Muscle layer of duodenum (tissue), 2 donors: ENCODE measurements at regions not wholly inside any gene's neighbourhood (a gene's known extent, or its start where the extent isn't known, plus 50 kb on each side); places are given as distances from the start of the nearest gene placed in this dataset.

Experiments
- H3K27ac ChIP-seq: one replicate; pipeline ENCODE4 v1.7.0; 2013; ENCODE audit warnings: mild to moderate bottlenecking, low read length
- H3K27me3 ChIP-seq: one replicate; pipeline ENCODE4 v1.7.0; 2013; ENCODE audit warnings: low read depth, mild to moderate bottlenecking, control low read depth, low read length
- H3K36me3 ChIP-seq, 2 donors: one replicate each; pipeline ENCODE4 v1.7.0; 2013; ENCODE audit warnings: low read length in 2 of 2, control low read depth in 1 of 2, mild to moderate bottlenecking in 1 of 2; ENCODE audit not compliant: insufficient read depth in 2 of 2, control insufficient read depth in 1 of 2
- H3K4me1 ChIP-seq, 2 donors: one replicate each; pipeline ENCODE4 v1.7.0; 2013; ENCODE audit warnings: low read length in 2 of 2, mild to moderate bottlenecking in 2 of 2, control low read depth in 1 of 2, moderate library complexity in 1 of 2; ENCODE audit not compliant: insufficient read depth in 2 of 2, control insufficient read depth in 1 of 2
- H3K4me3 ChIP-seq, 2 donors: one replicate each; pipeline ENCODE4 v1.7.0; 2013; ENCODE audit warnings: low read length in 2 of 2, low read depth in 1 of 2, mild to moderate bottlenecking in 1 of 2
- H3K9me3 ChIP-seq, 2 donors: one replicate each; pipeline ENCODE4 v1.7.0; 2013; ENCODE audit warnings: low read length in 2 of 2, control low read depth in 1 of 2, mild to moderate bottlenecking in 1 of 2; ENCODE audit not compliant: control insufficient read depth in 1 of 2
- donor health status: healthy.

DNA sequence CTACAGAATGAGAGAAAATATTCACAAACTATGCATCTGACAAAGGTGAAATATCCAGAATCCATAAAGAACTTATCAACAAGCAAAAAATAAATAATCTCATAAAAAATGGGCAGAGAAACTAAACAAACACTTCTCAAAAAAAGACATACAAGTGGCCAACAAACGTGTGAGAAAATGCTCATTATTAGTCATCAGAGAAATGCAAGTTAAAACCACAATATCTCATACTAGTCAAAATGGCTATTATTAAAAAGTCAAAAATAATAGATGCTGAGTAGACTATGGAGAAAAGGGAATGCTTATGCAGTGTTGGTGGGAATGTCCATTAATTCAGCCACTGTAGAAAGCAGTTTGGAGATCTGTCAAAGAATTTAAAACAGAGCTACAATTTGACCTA, 533.3 kb downstream of the TMA16 start:
- no peaks in the 10 kb centered on the region for H3K27me3 ChIP-seq
- no peaks in the 10 kb centered on the region for H3K4me1 ChIP-seq
- no peak overlapping the region for H3K4me3 ChIP-seq
- H3K36me3 ChIP-seq, result no peaks in the 10 kb centered on the region
- peaks cover 0 to 13% of the 10 kb centered on the region in 2 donors for H3K9me3 ChIP-seq
- H3K27ac ChIP-seq, result no peak overlapping the region

DNA sequence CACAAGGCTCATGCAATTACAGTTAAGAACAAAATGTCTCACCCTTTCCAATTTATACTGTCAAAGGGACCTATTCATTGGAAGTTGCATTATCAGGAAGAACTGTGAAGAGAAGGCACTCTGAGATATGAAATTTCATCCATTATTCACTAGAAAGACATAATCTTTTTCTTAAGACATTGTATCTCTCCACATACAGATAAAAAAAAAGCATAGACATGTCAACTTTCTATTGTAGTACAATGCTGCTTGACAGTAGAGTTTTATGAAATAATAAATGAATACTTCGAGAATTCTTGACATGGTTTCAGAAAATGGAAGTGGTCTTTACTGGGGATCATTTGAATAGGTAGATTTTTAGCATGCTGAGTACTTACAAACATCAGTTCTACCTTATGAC, 545.0 kb downstream of the TMA16 start:
- no peaks in the 10 kb centered on the region for H3K27me3 ChIP-seq
- H3K4me1 ChIP-seq, result no peaks in the 10 kb centered on the region
- H3K27ac ChIP-seq, result no peak overlapping the region
- H3K36me3 ChIP-seq, result no peaks in the 10 kb centered on the region
- peaks cover 0 to 7% of the 10 kb centered on the region in 2 donors for H3K9me3 ChIP-seq
- no peak overlapping the region for H3K4me3 ChIP-seq

DNA sequence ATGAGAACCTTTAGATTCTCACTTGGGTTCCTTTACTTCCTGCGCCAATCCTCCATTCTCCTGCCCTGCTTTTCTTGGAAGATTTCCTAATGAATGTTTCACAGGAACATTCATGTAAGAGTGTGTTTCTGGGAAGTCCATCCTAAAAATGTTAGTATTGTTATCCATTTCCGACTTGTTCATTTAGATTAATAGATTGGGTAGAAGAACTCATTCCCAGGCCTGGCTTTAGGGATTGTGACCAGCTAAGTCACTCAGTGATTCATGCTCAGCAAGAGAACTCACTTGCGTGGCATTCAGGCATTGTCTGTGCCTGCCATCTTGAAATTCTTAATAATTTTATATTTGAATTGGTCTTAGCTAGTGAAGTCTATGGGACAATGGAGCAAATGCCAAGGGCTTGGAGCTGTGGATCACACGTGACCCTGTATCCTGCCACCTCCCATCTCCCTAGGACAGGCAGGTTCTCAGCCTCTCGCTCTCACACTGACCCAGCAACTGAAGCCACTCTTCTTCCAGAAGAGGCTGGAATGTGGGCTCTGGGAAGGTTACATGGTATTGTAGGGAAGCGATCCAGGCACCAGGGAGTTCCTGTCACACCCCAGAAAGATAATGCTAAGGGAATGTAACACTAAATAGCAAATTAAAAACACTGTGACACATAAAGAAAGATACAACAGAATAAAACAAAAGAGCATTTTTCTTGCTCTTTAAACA, 562.1 kb downstream of the TMA16 start:
- H3K4me3 ChIP-seq, result no peak overlapping the region
- no peaks in the 10 kb centered on the region for H3K9me3 ChIP-seq
- H3K27ac ChIP-seq, result no peak overlapping the region
- H3K4me1 ChIP-seq, result no peaks in the 10 kb centered on the region
- no peaks in the 10 kb centered on the region for H3K36me3 ChIP-seq
- H3K27me3 ChIP-seq, result no peaks in the 10 kb centered on the region

DNA sequence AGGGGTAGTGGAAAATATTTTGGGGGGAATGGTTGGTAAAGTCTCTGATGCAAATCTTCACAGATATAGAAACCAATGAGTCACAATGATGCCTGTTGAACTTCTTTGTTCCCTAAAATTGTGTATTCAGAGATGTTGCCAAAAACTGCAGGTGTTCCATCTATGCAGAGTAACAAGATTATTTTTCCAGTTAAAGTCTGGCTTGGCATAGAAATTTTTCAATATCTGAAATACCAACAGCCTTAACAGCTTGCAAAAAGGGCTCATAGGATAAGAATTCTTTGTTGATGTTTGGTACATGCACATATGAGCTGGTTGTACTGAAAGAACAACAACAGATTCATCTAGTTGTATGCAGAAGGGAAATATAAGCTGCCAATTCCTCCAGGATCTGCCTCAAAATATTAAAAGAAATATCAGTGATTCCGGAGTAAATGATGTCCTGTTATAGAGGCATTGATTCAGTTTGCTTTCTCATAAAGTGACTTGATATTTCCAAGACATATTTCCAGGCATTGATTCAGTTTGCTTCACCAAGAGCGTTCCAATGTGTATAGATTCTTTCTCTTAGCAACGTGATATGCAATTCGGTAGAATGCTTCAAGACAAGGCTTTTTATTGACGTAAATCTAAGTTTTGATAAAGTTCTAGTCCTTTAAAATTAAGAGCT, 564.4 kb downstream of the TMA16 start:
- Histone ChIP-seq H3K9me3 (no peaks in the 10 kb centered on the region), H3K27ac (no peak overlapping the region), H3K36me3 (no peaks in the 10 kb centered on the region), H3K27me3 (no peaks in the 10 kb centered on the region), H3K4me3 (no peak overlapping the region), H3K4me1 (no peaks in the 10 kb centered on the region)

DNA sequence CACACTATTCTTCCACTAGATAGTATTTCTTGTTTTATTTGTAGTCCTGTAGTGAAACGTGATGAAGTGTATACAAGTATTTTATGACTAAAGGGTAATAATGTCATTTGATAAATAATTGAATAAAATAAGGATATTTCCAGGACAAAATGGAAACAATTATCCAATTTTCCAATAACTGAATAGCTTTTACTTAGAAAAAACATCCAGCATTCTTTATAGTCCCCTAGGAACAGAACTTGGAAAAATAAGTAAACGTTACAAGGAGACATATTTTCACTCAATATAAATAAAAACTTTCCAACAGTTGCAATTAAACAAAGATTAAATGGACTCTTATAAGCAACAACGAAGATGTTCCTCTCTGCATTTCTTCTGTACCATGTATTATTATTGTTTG, 566.0 kb downstream of the TMA16 start:
- Histone ChIP-seq H3K36me3 (no peaks in the 10 kb centered on the region), H3K4me3 (no peak overlapping the region), H3K9me3 (no peaks in the 10 kb centered on the region), H3K27ac (no peak overlapping the region), H3K27me3 (no peaks in the 10 kb centered on the region), H3K4me1 (no peaks in the 10 kb centered on the region)

DNA sequence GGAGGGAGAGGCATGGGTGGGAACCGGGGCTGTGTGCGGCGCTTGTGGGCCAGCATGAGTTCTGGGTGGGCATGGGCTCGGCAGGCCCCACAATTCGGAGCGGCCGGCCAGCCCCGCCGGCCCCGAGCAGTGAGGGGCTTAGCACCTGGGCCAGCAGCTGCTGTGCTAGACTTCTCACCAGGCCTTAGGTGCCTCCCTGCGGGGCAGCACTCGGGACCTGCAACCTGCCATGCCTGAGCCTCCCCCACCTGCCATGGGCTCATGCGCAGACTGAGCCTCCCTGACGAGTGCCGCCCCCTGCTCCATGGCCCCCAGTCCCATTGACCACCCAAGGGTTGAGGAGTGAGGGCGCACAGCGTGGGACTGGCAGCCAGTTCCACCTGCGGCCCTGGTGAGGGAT, 573.9 kb downstream of the TMA16 start:
- H3K9me3 ChIP-seq, result peaks cover 0 to 24% of the 10 kb centered on the region in 2 donors
- no peaks in the 10 kb centered on the region for H3K36me3 ChIP-seq
- H3K27ac ChIP-seq, result no peak overlapping the region
- H3K4me1 ChIP-seq, result no peaks in the 10 kb centered on the region
- peak overlapping the region in 1 of 2 donors; percentile 19 for H3K4me3 ChIP-seq
- H3K27me3 ChIP-seq, result no peaks in the 10 kb centered on the region

DNA sequence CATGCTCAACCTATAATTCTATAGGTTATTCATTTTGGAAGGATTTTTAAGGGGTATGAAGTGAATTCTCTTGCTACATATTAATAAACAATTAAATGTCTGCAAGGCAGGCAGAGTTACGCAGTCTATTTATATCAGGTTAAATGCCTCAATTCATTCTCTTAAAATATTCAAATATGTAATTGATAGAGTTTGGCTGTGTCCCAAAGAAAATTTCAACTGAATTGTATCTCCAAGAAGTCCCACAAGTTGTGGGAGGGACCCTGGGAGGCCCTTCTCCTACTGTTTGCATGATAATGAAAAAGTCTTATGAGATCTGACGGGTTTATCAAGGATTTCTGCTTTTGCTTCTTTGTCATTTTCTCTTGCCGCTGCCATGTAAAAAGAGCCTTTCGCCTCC, 576.1 kb downstream of the TMA16 start:
- Histone ChIP-seq H3K9me3 (peaks cover 0 to 23% of the 10 kb centered on the region in 2 donors), H3K4me3 (no peak overlapping the region), H3K27me3 (no peaks in the 10 kb centered on the region), H3K4me1 (no peaks in the 10 kb centered on the region), H3K36me3 (no peaks in the 10 kb centered on the region), H3K27ac (no peak overlapping the region)

DNA sequence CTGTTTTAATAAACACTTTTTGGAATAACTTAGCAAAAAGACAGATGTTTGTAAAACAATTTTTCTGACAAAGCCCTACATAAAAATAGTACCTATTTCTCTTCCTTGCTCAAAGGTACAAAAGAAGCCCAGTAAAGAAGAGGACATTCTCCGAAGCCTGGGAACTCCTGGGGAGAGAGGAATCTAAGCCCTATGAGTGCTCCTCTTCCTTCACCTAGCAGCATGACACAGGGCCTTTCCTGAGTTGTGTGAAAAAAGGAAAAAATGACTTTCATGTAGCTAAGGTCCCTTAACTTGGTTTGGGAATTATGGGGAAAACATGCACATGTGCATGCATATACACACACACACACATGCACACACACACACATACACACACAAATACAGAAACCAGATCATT, 586.9 kb downstream of the TMA16 start:
- Histone ChIP-seq H3K4me3 (no peak overlapping the region), H3K36me3 (no peaks in the 10 kb centered on the region), H3K4me1 (no peaks in the 10 kb centered on the region), H3K27ac (no peak overlapping the region), H3K9me3 (peaks cover 0 to 2% of the 10 kb centered on the region in 2 donors), H3K27me3 (no peaks in the 10 kb centered on the region)

DNA sequence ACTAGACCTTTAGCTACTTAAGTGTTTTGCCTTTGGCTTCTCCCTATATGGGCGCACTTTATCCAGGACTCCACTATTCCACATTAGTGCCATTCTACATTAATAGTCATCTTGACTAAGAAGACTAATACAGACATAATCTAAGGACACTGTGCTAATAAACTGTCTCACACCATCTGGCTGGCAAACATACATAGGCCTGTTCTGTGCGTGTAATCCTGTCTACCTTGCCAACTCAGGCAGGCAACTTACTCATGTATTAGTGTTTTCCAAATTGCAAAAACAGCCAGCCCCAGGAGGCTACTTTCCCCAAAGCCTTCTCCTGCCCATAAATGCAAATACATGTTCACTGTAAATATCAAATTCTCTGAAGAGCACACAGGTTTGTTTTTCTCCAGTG, 587.3 kb downstream of the TMA16 start:
- no peaks in the 10 kb centered on the region for H3K36me3 ChIP-seq
- H3K27me3 ChIP-seq, result no peaks in the 10 kb centered on the region
- no peaks in the 10 kb centered on the region for H3K9me3 ChIP-seq
- H3K4me3 ChIP-seq, result no peak overlapping the region
- no peaks in the 10 kb centered on the region for H3K4me1 ChIP-seq
- H3K27ac ChIP-seq, result no peak overlapping the region

DNA sequence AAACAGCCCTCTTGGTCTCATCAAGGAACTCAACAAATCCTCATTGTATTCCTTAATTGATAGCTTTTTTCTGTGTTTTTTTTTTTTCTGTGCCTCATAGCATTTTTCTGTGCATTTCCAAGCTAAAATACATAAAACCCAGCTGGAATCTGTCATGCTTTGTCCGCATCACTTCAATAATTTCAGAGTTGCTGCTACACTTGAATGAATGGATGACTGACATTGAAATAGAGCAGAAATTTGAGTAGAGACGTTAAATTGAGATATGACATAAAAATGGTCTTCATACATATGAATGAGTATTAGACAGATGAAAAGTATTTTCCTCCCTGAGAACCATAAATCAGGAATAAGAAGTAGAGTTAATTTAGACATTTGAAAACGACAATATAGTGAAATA, 593.2 kb downstream of the TMA16 start:
- Histone ChIP-seq H3K27me3 (no peaks in the 10 kb centered on the region), H3K4me1 (no peaks in the 10 kb centered on the region), H3K9me3 (no peaks in the 10 kb centered on the region), H3K36me3 (no peaks in the 10 kb centered on the region), H3K27ac (no peak overlapping the region), H3K4me3 (no peak overlapping the region)

DNA sequence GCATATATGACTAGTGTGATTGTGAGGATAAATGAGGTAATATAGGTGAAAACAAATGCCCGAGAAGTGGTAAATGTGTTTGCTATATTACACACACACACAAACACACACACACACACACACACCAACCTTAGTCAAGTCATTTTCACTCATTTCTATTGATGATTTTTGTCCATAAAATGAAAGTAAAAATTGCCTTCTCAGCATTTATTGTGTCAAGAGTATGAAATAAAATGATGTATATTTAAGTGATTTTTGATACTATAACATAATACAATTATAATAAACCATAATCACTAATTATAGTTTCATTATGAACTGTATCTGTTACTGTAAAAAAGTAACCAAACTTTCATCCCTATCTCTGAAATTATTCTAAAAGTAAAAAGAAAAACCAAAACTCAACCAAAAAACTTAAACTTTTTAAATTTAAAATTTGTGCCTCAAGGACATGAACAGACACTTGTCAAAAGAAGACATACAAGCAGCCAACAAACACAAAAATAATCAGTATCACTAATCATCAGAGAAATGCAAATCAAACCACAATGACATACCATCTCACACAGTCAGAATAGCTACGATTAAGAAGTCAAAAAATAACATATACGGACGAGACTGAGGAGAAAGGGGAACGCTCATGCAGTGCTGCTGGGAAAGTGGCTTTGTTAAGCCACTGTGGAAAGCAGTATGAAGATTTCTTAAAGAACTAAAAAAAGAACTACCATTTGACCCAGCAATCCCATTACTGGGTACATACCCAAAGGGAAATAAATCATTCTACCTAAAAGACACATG, 601.0 kb downstream of the TMA16 start:
- Histone ChIP-seq H3K4me3 (no peak overlapping the region), H3K36me3 (no peaks in the 10 kb centered on the region), H3K27ac (no peak overlapping the region), H3K27me3 (no peaks in the 10 kb centered on the region), H3K9me3 (peaks cover 0 to 3% of the 10 kb centered on the region in 2 donors), H3K4me1 (no peaks in the 10 kb centered on the region)
